Adipocyte (in vitro differentiated cells): ENCODE measurements at regions not wholly inside any gene's neighbourhood (a gene's known extent, or its start where the extent isn't known, plus 50 kb on each side); places are given as distances from the start of the nearest gene placed in this dataset.

ENCODE experiments used
- DNase-seq: peaks from one replicate; pipeline ENCODE4 v3.0.0-alpha.2; 2015; ENCODE audit warnings: low read depth
- H3K27me3 ChIP-seq: replicated peaks from 2 replicates; pipeline ENCODE4 v1.7.0; 2013; ENCODE audit warnings: mild to moderate bottlenecking, low read length, moderate library complexity; ENCODE audit not compliant: control insufficient read depth, insufficient read depth
- H3K36me3 ChIP-seq: 2 replicates; pipeline ENCODE4 v1.7.0; 2013; ENCODE audit warnings: low read length, mild to moderate bottlenecking, moderate library complexity; ENCODE audit not compliant: control insufficient read depth, insufficient read depth, severe bottlenecking
- H3K4me1 ChIP-seq: 2 replicates; pipeline ENCODE4 v1.7.0; 2013; ENCODE audit warnings: mild to moderate bottlenecking, low read length, moderate library complexity; ENCODE audit not compliant: control insufficient read depth, insufficient read depth
- H3K4me3 ChIP-seq: 2 replicates; pipeline ENCODE4 v1.7.0; 2013; ENCODE audit warnings: mild to moderate bottlenecking, low read length, moderate library complexity
- H3K9ac ChIP-seq: 2 replicates; pipeline ENCODE4 v1.7.0; 2013; ENCODE audit warnings: mild to moderate bottlenecking, low read length, moderate library complexity
- H3K9me3 ChIP-seq: 2 replicates; pipeline ENCODE4 v1.7.0; 2013; ENCODE audit warnings: mild to moderate bottlenecking, low read length, moderate library complexity; ENCODE audit not compliant: control insufficient read depth

DNA sequence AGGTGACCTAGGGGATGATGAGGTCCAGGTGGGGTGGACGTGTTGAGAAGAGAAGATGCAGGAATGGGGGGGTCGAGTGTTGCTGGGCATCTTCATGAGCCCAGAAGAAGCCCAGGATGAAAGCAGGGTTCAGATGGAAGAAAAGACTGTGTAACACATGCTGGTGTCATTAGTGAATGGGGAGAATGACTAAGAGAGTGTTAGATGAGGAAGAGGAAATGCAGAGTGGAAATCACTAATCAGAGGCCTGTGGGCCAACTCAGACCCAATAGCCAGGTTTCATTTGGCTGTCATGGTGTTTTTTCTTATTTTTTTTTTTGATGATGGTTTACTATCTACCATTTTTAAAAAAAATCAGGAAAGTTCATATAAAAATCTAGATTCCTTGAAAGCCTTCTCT lies 180.8 kb upstream of the CAMK1G start:
- Histone ChIP-seq H3K4me3 (no peak overlapping the region), H3K9ac (no peak overlapping the region), H3K36me3 (no peaks in the 10 kb centered on the region), H3K27me3 (no peaks in the 10 kb centered on the region), H3K4me1 (peaks cover 19% of the 10 kb centered on the region), H3K9me3 (no peaks in the 10 kb centered on the region)
- DNase-seq = no peak

GRCh38 chr1:209403921-209404320 lies 179.6 kb upstream of the CAMK1G start:
- no peak overlapping the region for H3K9ac ChIP-seq
- H3K4me1 ChIP-seq = peaks cover 9% of the 10 kb centered on the region
- DNase-seq = no peak
- no peaks in the 10 kb centered on the region for H3K27me3 ChIP-seq
- H3K36me3 ChIP-seq = no peaks in the 10 kb centered on the region
- H3K4me3 ChIP-seq = no peak overlapping the region
- H3K9me3 ChIP-seq = no peaks in the 10 kb centered on the region

- Histone ChIP-seq H3K27me3 (no peaks in the 10 kb centered on the region), H3K4me3 (no peak overlapping the region), H3K4me1 (peaks cover 3% of the 10 kb centered on the region), H3K36me3 (no peaks in the 10 kb centered on the region), H3K9ac (no peak overlapping the region), H3K9me3 (no peaks in the 10 kb centered on the region)
- no peak for DNase-seq
Measured at GRCh38 chr1:209404577-209404976, 178.9 kb upstream of the CAMK1G start.

DNA sequence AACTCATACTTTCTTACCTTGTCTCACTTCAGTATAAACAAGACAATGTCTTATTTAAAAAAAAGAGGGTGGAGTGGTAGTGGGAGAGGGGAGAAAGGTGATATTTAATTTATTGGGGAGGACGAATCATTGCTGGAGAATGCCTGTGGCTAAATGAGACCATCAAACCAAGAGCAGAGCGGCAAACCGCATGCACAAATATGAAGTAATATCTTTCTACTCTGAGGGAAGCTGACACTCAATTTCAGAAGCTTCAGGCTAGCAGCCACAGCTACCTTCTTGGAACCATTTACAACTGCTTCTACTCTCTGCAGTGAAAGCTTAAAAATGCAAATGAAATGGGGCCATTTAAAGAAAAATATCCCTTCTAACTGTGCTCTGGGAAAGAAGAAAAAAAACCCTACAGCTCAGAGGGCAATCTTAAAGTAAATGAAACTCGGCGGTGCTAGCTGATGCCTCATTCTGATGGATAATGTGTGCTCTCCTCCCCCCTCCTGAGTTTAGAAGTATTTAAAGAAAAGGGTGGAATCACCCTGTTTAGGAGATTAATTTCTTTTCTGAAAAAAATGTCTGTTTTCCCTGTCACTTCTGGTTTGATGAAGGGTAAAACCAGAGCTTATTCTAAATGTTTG lies 178.2 kb upstream of the CAMK1G start:
- H3K9me3 ChIP-seq = no peaks in the 10 kb centered on the region
- H3K9ac ChIP-seq = no peak overlapping the region
- H3K4me3 ChIP-seq = no peak overlapping the region
- no peaks in the 10 kb centered on the region for H3K27me3 ChIP-seq
- H3K4me1 ChIP-seq = no peaks in the 10 kb centered on the region
- no peaks in the 10 kb centered on the region for H3K36me3 ChIP-seq
- peak; percentile 36 for DNase-seq

DNA sequence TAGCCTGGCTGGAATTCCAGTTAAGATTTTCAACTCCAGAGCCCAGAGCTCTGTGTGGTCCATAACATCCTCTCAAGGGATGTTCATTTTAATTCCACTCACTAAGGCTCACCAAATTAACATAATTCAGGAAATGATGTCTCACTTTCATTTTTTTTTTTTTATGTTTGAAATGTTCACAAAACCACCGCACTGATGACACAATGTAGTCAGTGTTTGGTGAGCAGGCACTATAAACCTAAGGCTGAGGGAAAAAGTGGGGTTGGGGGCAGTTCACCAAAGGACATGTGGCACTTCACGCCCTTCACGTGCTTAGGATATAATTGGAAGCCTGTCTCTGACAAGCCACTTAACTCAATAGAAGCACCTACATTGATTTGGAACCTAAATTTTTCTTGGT lies 177.3 kb upstream of the CAMK1G start:
- no peaks in the 10 kb centered on the region for H3K4me1 ChIP-seq
- no peak overlapping the region for H3K4me3 ChIP-seq
- H3K36me3 ChIP-seq = no peaks in the 10 kb centered on the region
- no peak overlapping the region for H3K9ac ChIP-seq
- H3K9me3 ChIP-seq = no peaks in the 10 kb centered on the region
- DNase-seq = no peak
- H3K27me3 ChIP-seq = no peaks in the 10 kb centered on the region

DNA sequence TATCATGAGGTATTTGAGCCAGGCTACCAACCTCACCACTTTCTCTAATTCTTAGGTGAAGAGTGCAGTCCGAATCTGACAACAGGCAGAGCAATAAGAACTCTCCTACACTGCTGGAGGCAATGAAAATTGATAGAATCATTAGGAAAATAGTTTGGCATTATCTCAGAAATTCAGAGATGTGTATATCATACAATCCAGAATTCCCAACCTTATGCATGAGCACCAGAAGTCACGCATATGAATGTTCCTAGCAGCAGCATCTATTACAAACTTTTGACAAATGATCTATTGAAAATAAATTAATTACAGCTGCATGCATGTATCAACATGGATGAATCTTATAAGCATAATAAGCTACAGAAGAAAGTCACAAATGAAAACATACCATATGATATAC lies 176.9 kb upstream of the CAMK1G start:
- Histone ChIP-seq H3K27me3 (no peaks in the 10 kb centered on the region), H3K36me3 (no peaks in the 10 kb centered on the region), H3K4me1 (peaks cover 4% of the 10 kb centered on the region), H3K9ac (no peak overlapping the region), H3K4me3 (no peak overlapping the region), H3K9me3 (no peaks in the 10 kb centered on the region)
- no peak for DNase-seq

DNA sequence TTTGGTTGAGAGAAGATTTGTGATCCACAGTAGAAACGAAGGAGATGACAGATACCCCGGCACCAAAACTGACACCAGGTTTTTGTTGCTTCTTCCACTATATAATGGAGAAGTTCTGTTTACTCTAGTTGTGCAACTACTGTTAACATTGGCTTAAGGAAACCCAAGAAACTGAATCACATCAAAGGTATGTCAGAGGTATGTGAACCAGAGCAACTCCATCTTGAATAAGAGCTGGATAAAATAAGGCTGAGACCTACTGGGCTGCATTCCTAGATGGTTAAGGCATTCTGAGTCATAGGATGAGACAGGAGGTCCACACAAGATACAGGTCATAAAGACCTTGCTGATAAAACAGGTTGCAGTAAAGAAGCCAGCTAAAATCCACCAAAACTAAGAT lies 173.7 kb upstream of the CAMK1G start:
- Histone ChIP-seq H3K4me1 (peaks cover 15% of the 10 kb centered on the region), H3K9ac (no peak overlapping the region), H3K9me3 (no peaks in the 10 kb centered on the region), H3K27me3 (no peaks in the 10 kb centered on the region), H3K36me3 (no peaks in the 10 kb centered on the region), H3K4me3 (no peak overlapping the region)
- peak; percentile 30 for DNase-seq

DNA sequence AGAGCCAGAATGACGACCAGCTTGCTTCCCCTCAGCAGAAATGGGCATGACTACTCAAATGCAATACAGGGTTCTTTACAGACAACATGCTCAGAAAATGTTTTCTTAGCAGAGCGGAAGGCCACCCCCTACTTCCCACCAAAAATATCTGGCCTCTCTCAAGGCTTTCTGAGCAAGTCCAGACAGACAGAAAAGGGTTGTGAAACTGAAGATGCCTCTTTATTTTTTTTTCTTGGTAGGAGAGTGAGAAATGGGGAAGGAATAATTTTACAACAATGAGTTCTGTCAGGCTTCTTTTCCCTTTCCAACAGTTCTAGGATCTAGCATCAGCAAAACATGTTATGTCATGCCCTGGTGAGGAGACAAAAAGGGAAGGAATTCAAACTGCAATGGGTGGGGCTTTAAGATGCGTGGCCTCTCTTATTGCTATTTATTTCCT lies 172.0 kb upstream of the CAMK1G start:
- Histone ChIP-seq H3K9ac (no peak overlapping the region), H3K27me3 (peaks cover 3% of the 10 kb centered on the region), H3K36me3 (no peaks in the 10 kb centered on the region), H3K4me1 (peaks cover 15% of the 10 kb centered on the region), H3K4me3 (no peak overlapping the region), H3K9me3 (no peaks in the 10 kb centered on the region)
- peak; percentile 64 for DNase-seq

DNA sequence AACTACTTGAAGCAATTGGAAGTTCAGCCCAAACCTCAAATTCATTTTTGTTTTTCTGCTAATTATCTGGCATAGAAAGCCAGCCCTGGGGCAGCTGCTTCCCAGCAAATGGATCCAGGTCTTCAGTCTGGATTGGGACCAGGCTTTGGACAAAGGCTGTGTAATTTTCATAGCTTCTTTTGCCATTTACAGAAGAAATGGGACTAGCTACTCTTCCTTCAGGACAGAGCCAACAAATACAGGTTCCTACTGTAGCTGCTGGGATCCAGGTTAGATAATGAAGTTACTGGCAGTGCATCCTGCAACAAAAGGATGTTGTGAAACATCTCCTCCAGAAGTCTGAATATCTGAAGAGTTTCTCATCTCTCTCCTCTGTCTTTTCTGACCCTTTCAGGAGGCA lies 171.5 kb upstream of the CAMK1G start:
- H3K27me3 ChIP-seq = peaks cover 3% of the 10 kb centered on the region
- no peaks in the 10 kb centered on the region for H3K36me3 ChIP-seq
- no peak overlapping the region for H3K4me3 ChIP-seq
- no peak overlapping the region for H3K9ac ChIP-seq
- peaks cover 15% of the 10 kb centered on the region for H3K4me1 ChIP-seq
- peak; percentile 40 for DNase-seq
- no peaks in the 10 kb centered on the region for H3K9me3 ChIP-seq

- Histone ChIP-seq H3K9me3 (no peaks in the 10 kb centered on the region), H3K4me1 (peaks cover 15% of the 10 kb centered on the region), H3K36me3 (no peaks in the 10 kb centered on the region), H3K4me3 (no peak overlapping the region), H3K27me3 (peaks cover 3% of the 10 kb centered on the region), H3K9ac (no peak overlapping the region)
- no peak for DNase-seq
Measured at GRCh38 chr1:209412566-209412965, 170.9 kb upstream of the CAMK1G start.

DNA sequence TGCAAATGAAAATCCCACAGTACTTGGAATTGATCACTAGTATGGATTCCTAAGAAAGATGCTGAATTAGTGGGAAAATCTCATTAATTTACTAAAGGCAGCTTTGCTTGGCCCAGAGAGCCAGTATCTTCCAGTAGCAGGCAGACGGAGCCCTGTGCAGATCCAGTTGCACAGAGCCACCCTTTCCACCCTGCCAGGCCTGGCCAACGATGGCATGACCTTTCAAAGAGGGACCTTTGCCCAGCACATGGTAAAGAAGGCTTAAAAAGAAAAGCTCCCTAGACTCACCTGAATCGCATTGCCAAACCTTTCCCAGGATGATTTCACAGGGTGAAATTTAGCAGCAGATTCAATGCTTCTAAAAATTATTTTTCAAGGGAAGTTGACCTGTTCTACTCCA lies 170.5 kb upstream of the CAMK1G start:
- peaks cover 15% of the 10 kb centered on the region for H3K4me1 ChIP-seq
- H3K27me3 ChIP-seq = peaks cover 3% of the 10 kb centered on the region
- no peaks in the 10 kb centered on the region for H3K36me3 ChIP-seq
- H3K9me3 ChIP-seq = no peaks in the 10 kb centered on the region
- H3K4me3 ChIP-seq = no peak overlapping the region
- H3K9ac ChIP-seq = no peak overlapping the region
- no peak for DNase-seq

GRCh38 chr1:209414803-209415329 lies 168.6 kb upstream of the CAMK1G start:
- no peak overlapping the region for H3K4me3 ChIP-seq
- no peaks in the 10 kb centered on the region for H3K36me3 ChIP-seq
- H3K27me3 ChIP-seq = peaks cover 3% of the 10 kb centered on the region
- H3K9ac ChIP-seq = no peak overlapping the region
- no peak for DNase-seq
- H3K9me3 ChIP-seq = no peaks in the 10 kb centered on the region
- H3K4me1 ChIP-seq = peaks cover 19% of the 10 kb centered on the region
